GM19395 (cell line): ENCODE measurements at regions not wholly inside any gene's neighbourhood (a gene's known extent, or its start where the extent isn't known, plus 50 kb on each side); places are given as distances from the start of the nearest gene placed in this dataset.
"Not testable (repeated sequence)": the region's sequence is repeated elsewhere in the genome, so short reads cannot be mapped to it uniquely, and the experiment has no call there.

Source experiments
- ATAC-seq: cut with Tn5 transposase; IDR thresholded peaks from one replicate; pipeline ENCODE4 v1.9.1; 2021; ENCODE audit warnings: mild to moderate bottlenecking, moderate library complexity; ENCODE audit not compliant: unreplicated experiment

DNA sequence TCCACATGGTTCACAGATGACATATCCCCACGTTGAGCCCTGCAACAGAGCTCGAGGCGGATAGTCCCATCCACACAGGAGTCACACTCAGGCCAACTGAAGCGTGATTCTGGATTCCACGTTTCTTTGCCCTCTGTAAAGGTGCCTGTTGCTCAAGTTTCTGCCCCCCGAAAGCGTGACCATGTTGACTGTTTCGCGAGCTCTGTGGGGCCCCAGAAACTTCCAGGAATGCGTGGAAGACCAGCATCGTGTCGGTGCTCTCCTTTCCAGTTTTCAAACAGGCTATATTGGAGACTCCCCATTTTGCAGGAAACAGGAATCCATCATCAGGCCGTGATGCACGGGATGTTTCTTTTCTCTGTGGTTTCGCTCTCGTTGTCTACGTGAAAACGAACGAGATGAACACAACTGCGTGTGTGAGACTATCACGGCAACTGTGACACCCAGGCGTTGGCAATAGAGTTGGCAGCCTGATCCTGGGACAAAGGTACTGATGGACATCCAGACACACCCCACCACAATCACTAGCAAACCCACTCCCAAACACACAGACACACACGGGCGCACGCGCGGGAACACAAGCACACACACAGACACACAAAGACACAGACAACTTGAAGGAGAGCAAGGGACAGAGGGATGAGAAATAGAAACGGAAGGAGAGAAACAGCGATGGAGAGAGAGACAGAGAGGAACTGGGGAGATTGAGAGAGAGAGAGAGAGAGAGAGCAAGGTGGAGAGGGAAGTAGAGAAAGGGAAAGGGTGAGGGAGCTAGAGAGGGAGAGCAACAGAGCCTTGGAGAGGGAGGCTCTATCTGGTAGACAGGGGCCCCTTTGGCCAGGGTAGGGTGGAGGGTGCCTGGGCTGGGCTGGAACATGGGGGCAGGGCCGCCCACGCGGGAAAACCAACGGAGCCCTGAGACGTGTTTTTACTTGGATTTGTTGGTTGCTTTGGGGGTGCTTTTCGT is 1609.3 kb downstream of the SPATA31A7 start:
- ATAC-seq: not testable (repeated sequence)

GRCh38 chr9:62799851-62800371 is 1610.1 kb downstream of the SPATA31A7 start:
- ATAC-seq: peak; percentile 16

DNA sequence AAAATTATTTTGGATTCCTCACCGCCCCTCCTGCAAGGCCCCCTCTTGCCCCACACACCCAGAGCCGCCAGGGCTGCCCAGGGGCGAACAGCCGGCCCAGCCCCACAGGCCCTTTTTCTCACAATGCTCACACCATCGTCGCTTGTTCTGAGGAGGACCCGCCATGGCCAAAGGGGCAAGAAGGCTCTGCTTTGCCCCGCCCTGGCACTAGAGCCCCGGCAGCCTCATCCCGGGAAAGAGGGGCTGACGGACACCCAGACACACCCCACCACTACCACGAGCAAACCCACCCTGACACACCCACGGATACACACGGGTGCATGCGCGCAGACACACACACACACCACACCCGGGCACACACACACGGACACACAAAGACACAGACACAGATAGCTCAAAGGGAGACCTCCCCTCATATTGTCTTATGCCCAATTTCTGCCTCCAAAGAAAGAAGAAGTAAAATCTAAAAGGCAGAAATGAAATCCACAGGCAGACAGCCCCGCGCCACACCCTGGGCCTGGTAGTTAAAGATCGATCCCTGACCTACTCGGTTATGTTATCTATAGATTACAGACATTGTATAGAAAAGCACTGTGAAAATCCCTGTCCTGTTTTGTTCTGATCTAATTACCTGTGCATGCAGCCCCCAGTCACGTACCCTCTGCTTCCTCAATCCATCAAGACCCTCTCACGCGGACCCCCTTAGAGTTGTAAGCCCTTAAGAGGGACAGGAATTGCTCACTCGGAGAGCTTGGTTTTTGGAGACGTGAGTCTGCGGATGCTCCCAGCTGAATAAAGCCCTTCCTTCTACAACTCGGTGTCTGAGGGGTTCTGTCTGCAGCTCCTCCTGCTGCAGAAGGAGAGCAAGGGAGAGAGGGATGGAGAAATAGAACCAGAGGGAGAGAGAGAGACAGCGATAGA is 1610.9 kb downstream of the SPATA31A7 start:
- peak; percentile 19 for ATAC-seq

DNA sequence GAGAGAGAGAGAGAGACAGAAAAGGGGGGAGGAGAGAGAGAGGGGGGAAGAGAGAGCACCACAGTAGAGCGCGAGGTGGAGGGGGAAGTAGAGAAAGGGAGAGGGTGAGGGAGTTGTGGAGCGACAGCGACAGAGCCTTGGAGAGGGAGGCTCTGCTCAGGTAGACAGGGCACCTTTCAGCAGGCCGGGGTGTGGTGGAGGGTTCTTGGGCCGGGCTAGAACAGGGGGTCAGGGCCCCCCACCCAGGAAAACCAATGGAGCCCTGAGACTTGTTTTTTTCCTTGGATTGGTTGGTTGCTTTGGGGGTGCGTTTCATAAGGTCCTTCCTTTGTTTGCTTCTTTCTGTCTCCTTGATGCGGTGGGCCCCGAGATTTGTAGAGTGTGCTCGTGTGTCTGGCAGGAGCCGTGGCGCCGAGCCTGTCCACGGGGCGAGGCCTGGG is 1611.6 kb downstream of the SPATA31A7 start:
- not testable (repeated sequence) for ATAC-seq

GRCh38 chr9:62801961-62802718 is 1612.3 kb downstream of the SPATA31A7 start:
- peak; percentile 99 for ATAC-seq

DNA sequence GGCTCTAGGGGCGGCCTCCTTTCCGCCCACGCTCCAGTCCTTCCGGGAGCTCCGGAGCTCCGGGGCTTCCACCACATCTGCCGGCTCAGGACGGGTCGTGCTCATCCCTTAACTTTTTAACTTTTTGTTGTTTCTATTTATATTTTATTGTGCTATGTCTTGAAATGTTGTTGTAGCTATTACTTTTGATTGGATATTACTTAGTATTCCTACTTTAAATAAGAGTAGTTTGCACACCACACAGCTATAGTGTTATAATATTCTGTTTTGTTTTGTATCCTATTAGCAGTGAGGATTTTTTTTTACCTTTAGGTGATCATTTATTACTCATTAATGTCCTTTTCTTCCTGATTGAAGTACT is 1612.9 kb downstream of the SPATA31A7 start:
- peak; percentile 0 for ATAC-seq

DNA sequence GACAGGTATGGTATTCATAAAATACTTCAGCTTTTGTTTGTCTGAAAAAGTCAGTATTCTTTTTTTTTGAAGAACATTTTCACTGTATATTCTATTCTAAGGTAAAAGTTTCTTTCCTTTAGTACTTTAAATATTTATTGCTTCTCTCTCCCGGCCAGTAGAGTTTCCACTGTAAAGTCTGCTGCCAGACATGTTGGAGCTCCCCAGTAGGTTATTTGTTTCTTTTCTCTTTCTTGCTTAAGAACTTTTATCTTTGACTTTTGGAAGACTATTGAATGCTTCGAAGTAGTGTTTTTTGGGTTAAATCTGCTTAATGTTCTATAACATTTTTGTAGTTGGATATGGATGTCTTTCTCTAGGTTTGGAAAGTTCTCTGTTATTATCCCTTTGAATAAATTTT is 1613.3 kb downstream of the SPATA31A7 start:
- not testable (repeated sequence) for ATAC-seq

DNA sequence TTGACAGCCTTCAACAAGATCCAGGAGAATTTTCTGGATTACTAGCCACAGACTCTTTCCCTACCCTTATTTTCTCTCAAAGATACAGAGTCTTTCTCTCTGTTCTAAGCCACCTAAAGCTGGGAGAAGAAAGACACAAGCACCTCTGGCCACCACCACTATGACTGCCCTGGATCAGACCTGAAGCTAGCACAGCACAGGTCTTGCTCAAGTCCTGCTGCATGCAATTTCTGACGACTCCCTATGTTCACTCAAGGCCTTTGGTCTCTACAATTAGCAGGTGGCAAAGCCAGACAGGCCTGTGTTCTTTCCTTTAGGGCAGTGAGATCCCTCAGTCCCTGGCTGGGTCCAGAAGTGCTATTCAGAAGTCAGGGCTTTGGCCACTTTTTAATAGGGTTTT is 1614.5 kb downstream of the SPATA31A7 start:
- ATAC-seq: not testable (repeated sequence)

GRCh38 chr9:62807424-62807823 is 1617.6 kb downstream of the SPATA31A7 start:
- not testable (repeated sequence) for ATAC-seq

GRCh38 chr9:62808081-62808480 is 1618.2 kb downstream of the SPATA31A7 start:
- ATAC-seq: not testable (repeated sequence)

DNA sequence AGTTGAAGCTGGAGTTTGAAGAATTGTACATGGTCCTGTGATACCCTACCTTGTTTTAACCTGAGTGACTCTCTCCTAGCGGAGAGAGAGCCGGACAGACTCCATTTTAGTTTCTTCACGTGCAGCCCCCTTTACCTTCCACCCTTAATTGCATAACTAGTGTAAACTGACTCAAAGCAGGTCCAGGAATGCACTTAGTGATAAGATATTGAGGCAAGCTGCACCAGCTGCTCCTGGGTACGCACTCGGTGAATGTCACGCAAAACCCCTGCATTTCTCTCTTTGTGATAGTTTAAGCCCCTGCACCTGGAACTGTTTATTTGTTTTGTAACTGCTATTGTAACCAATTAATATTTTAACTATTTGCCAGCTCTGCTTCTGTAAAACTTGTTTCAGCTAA is 1620.5 kb downstream of the SPATA31A7 start:
- ATAC-seq: not testable (repeated sequence)

DNA sequence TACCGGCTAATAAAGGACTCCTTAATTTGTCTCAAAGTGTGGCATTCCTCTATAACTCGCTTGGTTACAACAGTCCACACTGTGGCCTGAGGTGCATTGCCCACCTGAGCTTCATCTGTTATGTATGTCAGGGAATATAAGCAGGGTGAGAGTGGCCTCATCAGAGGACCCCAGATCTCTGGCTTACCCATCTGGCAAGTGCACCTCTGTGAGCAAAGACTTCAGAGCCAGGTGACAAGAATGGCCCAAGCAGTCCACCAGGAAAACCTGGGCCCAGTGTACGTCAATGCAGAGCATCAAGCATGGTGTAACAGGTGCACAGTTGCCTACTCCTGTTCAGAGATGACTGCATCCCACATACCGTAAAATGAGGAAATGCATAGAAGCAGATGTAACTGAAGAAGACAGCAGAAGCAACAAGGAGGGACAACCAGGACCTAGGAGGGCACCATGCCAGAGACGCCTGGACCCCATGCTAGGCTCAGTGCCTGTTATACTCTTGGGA is 1621.0 kb downstream of the SPATA31A7 start:
- ATAC-seq: not testable (repeated sequence)

DNA sequence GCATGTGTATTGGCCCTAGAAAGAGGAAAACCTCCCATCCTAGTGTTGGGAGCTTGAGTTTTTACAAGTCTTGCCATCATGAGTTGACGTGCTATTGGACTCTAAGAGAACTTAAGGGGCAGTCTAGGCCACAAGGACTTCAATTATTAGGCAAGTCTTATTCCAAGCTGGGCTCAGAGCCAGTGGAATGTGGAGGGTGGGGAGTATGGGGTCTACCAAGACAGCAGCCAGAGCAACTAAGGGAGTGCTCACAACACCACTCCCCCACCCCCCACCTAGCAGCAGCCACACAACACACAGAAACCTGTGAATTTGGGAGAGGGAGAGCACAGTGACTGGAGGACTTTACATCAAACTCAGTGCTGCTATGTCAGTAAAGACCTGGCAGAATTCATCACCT is 1625.6 kb downstream of the SPATA31A7 start:
- not testable (repeated sequence) for ATAC-seq

DNA sequence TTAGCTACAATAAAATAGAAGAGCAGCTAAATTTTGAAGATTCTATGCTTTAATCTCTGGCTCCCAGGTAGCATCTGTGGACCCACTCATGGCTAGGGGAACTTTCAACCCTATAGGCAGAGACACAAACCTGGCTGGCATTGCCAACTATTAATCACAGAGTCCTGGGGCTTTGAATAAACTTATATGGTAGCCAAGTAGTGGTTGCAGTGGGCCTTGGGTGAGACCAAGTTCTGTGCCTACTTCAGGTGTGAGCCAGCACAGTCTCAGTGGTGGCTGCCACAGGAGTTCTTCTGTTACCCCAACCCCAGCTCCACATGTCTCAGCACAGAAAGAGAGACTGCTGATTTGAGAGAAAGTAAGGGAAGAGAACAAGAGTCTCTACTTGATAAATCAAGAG is 1626.5 kb downstream of the SPATA31A7 start:
- ATAC-seq: not testable (repeated sequence)

- ATAC-seq: not testable (repeated sequence)
Measured at GRCh38 chr9:62817214-62817613, 1627.4 kb downstream of the SPATA31A7 start.

DNA sequence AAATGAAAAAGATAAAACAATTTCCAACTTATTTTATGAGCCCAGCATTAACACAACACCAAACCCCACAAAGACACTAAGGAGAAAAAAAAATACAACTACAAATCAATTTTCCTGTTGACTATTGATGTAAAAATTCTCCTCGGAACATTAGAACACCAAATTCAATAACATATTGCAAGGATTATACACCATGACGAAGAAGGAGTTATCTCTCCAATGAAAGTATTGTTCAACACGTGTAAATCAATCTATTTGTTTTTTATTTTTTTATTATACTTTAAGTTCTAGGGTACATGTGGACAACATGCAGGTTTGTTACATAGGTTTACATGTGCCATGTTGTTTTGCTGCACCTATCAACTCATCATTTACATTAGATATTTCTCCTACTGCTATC is 1632.3 kb downstream of the SPATA31A7 start:
- not testable (repeated sequence) for ATAC-seq

GRCh38 chr9:62827957-62828907 is 1638.4 kb downstream of the SPATA31A7 start:
- ATAC-seq: not testable (repeated sequence)

DNA sequence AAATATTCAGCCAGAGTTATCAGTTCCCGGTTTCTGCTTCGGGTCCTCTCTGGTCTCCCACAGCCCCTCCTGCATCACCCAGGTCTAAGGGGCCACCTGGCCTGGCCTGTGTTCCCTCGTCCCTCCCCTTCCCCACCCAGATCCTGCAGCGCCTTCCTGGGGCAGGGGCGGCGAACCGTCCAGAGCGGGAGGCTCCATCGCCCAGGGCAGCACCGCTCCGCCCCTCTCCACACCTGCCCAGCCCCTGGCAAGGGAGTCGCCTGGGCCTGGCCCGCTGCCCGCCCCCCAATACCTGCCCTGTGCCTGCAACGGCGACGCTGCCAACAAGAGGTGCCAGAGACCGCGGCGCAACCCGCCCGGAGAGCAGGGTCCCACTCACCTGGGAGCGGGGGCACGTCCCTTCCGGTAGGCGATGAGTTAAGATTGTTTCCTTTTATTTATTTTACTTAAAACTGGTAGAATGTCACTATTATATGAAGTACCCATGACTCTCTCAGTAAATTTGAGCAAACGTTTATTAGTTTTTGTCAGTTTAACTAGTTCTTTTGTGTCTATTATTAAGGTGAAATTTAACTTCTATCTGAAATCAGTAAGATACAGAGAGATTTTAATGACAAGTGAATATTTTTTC is 1641.1 kb downstream of the SPATA31A7 start:
- ATAC-seq: not testable (repeated sequence)
